GM18868 (cell line): ENCODE measurements at regions not wholly inside any gene's neighbourhood (a gene's known extent, or its start where the extent isn't known, plus 50 kb on each side); places are given as distances from the start of the nearest gene placed in this dataset.
"Not testable (repeated sequence)": the region's sequence is repeated elsewhere in the genome, so short reads cannot be mapped to it uniquely, and the experiment has no call there.

Source experiments
- ATAC-seq: cut with Tn5 transposase; IDR thresholded peaks from one replicate; pipeline ENCODE4 v1.9.1; 2021; ENCODE audit warnings: mild to moderate bottlenecking, moderate library complexity; ENCODE audit not compliant: unreplicated experiment

GRCh38 chr6:85771455-85771854, 128.8 kb upstream of the SYNCRIP start:
- ATAC-seq = no peak

- ATAC-seq = no peak
Observed at GRCh38 chr6:85764844-85765243, 122.2 kb upstream of the SYNCRIP start.

GRCh38 chr6:85756982-85757381, 114.3 kb upstream of the SYNCRIP start:
- ATAC-seq = no peak

GRCh38 chr6:85754894-85755293, 112.2 kb upstream of the SYNCRIP start:
- ATAC-seq = no peak

DNA sequence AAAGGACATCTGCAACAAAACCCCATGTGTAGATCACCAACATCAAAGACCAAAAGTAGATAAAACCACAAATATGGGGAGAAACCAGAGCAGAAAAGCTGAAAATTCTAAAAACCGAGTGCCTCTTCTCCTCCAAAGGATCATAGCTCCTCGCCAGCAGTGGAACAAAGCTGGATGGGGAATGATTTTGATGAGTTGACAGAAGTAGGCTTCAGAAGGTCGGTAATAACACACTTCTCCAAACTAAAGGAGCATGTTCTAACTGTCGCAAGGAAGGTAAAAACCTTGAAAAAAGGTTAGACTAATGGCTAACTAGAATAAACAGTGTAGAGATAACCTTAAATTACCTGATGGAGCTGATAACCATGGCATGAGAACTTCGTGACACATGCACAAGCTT, 109.9 kb upstream of the SYNCRIP start:
- ATAC-seq = no peak

GRCh38 chr6:85751374-85752055, 108.8 kb upstream of the SYNCRIP start:
- no peak for ATAC-seq

DNA sequence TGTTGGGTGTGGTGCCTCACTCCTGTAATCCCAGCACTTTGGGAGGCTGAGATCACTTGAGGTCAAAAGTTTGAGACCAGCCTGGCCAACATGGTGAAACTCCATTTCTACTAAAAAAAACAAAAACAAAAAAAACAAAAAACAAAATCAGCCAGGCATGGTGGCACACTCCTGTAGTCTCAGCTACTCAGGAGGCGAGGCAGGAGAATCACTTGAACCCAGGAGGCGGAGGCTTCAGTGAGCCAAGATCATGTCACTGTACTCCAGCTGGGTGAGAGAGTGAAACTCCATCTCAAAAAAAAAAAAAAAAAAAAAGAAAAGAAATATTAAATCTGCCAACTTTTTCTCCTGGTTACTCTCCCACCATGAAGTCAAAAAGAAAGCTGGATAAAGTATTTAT, 107.5 kb upstream of the SYNCRIP start:
- not testable (repeated sequence) for ATAC-seq

DNA sequence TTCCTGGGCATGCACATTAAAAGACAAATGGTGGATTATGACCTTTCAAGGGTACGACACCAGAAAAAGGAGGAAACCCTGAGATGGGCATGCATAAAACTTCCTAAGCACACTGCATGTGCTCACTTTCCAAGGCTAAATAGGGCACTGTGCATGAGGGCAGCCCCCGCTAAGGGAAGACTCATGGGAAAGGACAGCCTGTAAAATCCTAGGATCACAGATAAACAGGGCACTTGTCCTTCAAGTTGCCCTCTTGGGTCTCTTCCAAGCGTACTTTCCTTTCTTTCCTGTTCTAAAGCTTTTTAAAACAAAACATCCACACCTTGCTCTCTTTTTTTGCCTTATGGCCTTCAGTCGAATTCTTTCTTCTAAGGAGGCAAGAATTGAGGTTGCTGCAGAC, 106.5 kb upstream of the SYNCRIP start:
- ATAC-seq = no peak

DNA sequence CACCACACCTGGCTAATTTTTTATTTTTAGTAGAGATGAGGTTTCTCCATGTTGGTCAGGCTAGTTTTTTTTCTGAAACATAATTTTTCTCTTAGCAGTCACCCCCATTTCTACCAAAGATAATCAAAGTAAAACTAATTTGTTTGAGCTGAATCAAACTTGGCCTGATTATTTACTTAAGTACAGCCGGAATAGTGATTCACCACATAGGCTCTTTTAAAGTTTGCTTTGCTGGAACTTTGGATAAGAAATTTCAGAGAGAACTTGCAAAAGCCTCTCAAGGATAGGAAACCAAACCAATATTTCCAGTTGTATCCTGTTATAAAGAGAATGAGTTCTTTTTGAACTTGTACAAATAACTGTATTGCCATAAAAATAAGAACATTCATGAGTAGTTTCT, 105.0 kb upstream of the SYNCRIP start:
- ATAC-seq = no peak

DNA sequence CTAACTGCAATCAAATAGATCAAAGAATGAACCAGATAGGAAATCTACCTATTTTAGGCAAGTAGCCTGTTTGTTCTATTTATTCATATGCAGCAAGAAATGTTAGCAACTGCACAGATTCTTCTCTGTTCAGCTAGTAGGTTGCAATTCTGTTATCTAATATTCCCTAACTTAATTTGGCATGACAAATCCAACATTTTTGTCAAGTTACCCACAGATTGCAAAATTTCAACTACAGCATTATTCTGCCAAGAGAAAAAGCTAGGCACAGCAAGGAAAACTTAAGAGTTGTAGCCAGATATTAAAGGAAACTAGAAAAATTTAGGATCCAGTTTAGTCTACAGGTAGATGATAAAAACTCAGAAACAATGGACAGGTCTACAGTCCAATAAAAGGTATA, 104.4 kb upstream of the SYNCRIP start:
- ATAC-seq = no peak

GRCh38 chr6:85744433-85744970, 101.8 kb upstream of the SYNCRIP start:
- ATAC-seq = no peak

GRCh38 chr6:85726206-85726605, 83.5 kb upstream of the SYNCRIP start:
- ATAC-seq = no peak

DNA sequence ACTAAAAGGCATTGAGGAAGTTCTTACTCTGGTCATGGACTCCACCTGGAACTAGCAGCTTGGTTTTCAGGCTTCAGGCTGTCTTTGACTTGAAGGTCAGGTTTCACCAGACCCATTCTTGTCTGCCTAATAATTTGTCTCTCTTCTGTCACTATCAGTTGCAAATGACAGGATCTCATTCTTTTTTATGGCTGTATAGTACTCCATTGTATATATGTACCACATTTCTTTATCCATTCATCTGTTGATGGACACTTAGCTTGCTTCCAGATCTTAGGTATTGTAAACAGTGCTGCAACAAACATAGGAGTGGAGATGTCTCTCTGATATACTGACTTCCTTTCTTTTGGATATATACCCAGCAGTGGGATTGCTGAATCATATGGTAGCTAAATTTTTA, 73.1 kb upstream of the SYNCRIP start:
- no peak for ATAC-seq

- ATAC-seq = peak; percentile 72
Observed at GRCh38 chr6:85714893-85715530, 72.3 kb upstream of the SYNCRIP start.

DNA sequence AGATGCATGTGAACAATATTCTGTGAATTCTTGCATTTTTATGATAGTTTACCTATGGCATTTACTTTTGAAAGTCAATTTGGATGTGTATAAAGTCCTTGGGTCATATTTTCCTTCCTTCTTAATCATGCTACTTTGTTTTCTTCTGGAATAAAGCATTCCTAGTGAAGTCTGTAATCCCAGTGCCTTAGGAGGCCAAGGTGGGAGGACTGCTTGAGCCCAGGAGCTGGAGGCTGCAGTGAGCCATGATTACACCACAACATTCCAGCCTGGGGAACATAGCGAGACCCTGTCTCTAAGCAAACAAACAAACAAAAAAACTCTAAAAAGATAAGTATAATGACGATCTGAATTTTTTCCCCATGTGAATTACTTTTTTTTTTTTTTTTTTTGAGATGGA, 69.7 kb upstream of the SYNCRIP start:
- no peak for ATAC-seq

- not testable (repeated sequence) for ATAC-seq
Observed at GRCh38 chr6:85707515-85708145, 64.9 kb upstream of the SYNCRIP start.

GRCh38 chr6:85706272-85706671, 63.6 kb upstream of the SYNCRIP start:
- ATAC-seq = no peak

GRCh38 chr6:85705220-85705619, 62.5 kb upstream of the SYNCRIP start:
- ATAC-seq = no peak

DNA sequence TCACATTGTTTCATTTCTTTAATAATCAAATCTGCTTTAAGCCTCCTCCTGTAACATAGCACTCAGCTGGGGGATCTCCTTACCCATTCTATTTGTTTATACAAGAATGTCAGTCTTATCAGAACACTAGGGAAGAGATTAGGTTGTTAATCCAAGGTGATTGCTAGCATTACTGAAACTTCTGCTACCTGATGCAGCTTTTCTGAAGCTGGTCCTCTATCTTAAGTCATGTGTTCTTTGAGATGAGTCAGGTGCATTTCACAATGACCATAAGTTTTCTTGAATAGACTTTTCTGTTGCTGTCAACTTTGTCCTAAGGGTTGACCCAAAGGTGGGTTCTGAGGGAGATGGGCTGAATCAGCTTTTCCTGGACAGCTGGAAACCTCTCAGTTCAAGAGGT, 60.7 kb upstream of the SYNCRIP start:
- ATAC-seq = no peak
